ENCODE measurements at regions not wholly inside any gene's neighbourhood (a gene's known extent, or its start where the extent isn't known, plus 50 kb on each side); places are given as distances from the start of the nearest gene placed in this dataset.

DNA sequence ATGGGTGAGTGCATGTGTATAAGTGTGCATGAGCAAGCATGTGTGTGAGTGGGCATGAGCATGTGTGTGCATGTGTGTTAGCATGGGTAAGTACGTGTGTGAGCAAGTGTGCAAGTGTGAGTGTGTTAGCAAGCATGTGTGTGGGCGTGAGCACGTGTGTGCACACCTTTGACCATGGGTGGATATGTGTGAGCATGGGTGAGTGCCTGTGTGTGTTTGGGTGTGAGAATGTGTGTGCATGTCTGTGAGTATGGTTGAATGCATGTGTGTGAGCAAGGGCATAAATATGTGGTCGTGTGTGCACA is 84.6 kb downstream of the DLL1 start:
- TF ChIP-seq, protein P1, sequence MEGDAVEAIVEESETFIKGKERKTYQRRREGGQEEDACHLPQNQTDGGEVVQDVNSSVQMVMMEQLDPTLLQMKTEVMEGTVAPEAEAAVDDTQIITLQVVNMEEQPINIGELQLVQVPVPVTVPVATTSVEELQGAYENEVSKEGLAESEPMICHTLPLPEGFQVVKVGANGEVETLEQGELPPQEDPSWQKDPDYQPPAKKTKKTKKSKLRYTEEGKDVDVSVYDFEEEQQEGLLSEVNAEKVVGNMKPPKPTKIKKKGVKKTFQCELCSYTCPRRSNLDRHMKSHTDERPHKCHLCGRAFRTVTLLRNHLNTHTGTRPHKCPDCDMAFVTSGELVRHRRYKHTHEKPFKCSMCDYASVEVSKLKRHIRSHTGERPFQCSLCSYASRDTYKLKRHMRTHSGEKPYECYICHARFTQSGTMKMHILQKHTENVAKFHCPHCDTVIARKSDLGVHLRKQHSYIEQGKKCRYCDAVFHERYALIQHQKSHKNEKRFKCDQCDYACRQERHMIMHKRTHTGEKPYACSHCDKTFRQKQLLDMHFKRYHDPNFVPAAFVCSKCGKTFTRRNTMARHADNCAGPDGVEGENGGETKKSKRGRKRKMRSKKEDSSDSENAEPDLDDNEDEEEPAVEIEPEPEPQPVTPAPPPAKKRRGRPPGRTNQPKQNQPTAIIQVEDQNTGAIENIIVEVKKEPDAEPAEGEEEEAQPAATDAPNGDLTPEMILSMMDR (conservative IDR thresholded peaks at IDR 0.05; ENCODE audit: low read depth, low read length), result no peak
- TF ChIP-seq EZH2 (IDR thresholded peaks at IDR 0.05; ENCODE audit: borderline replicate concordance, low read depth, low read length, poor library complexity, severe bottlenecking), result no peak
